Activated CD8-positive, alpha-beta T cell treated with anti-CD3 and anti-CD28 coated beads for 36 hours (primary cell): ENCODE measurements at regions not wholly inside any gene's neighbourhood (a gene's known extent, or its start where the extent isn't known, plus 50 kb on each side); places are given as distances from the start of the nearest gene placed in this dataset.

Source experiments
- ATAC-seq: fragments of 200-7000 bp; cut with Tn5 transposase; one replicate; pipeline ENCODE4 v1.10.0; 2021; ENCODE audit warnings: mild to moderate bottlenecking, moderate library complexity
- CTCF ChIA-PET: fragments of 350-600 bp; sonication (Branson Sonifier 250); formaldehyde crosslinking; loops from one replicate; lab custom pipeline; 2021; ENCODE audit warnings: antibody characterized with exemption; lab: Charles Lee
- POLR2A ChIA-PET: fragments of 350-600 bp; sonication (Branson Sonifier 250); formaldehyde crosslinking; loops from one replicate; lab custom pipeline; 2021; ENCODE audit warnings: antibody characterized with exemption; lab: Charles Lee
- DNase-seq: peaks from one replicate; pipeline ENCODE4 v3.0.0-alpha.2; 2020
- H3K27ac Mint-ChIP-seq: one replicate; pipeline ENCODE4 v1.8.0; 2021; ENCODE audit warnings: mild to moderate bottlenecking, mixed read lengths
- H3K27me3 Mint-ChIP-seq: one replicate; pipeline ENCODE4 v1.8.0; 2021; ENCODE audit warnings: mixed read lengths
- H3K36me3 Mint-ChIP-seq: one replicate; pipeline ENCODE4 v1.8.0; 2021; ENCODE audit warnings: low read depth, mixed read lengths
- H3K4me1 Mint-ChIP-seq: one replicate; pipeline ENCODE4 v1.8.0; 2021; ENCODE audit warnings: low read depth, mixed read lengths
- H3K4me3 Mint-ChIP-seq: one replicate; pipeline ENCODE4 v1.8.0; 2021; ENCODE audit warnings: mild to moderate bottlenecking, moderate library complexity, mixed read lengths
- H3K9me3 Mint-ChIP-seq: one replicate; pipeline ENCODE4 v1.8.0; 2021; ENCODE audit warnings: mixed read lengths
- intact Hi-C: fragments of 100-400 bp; cut with micrococcal nuclease; formaldehyde crosslinking; loops from one replicate; pipeline ENCODE4 v1.10.0; 2022
- TF ChIP-seq, protein P1 (sequence below): fragments of 200-600 bp; IDR thresholded peaks from one replicate; pipeline ENCODE4 v1.8.0; 2022; ENCODE audit warnings: antibody characterized with exemption, mild to moderate bottlenecking

DNA sequence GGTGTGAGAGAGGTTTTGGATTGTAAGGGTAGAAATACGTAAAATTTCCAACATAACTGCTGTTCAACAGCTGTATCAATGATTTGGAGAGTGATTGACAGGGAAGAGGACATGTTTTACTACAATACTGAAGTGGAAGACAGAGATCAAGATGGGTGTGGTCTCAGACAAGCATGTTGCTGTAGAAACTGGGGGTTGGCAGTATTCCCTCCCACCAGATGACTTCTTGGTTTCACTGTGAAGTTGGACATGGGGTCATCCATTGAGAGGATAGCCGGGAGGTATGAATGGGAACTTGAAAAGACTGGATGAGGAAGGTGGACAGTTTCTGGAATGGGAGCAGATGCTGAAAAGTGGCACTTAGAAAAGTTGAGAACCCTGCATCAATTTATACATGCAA lies 95.3 kb upstream of the HDAC9 start:
- intact Hi-C loops, result no loop called here
- POLR2A ChIA-PET, result no interaction called here
- no peaks in the 10 kb centered on the region for H3K4me1 Mint-ChIP-seq
- H3K36me3 Mint-ChIP-seq, result no peaks in the 10 kb centered on the region
- TF ChIP-seq, protein P1, sequence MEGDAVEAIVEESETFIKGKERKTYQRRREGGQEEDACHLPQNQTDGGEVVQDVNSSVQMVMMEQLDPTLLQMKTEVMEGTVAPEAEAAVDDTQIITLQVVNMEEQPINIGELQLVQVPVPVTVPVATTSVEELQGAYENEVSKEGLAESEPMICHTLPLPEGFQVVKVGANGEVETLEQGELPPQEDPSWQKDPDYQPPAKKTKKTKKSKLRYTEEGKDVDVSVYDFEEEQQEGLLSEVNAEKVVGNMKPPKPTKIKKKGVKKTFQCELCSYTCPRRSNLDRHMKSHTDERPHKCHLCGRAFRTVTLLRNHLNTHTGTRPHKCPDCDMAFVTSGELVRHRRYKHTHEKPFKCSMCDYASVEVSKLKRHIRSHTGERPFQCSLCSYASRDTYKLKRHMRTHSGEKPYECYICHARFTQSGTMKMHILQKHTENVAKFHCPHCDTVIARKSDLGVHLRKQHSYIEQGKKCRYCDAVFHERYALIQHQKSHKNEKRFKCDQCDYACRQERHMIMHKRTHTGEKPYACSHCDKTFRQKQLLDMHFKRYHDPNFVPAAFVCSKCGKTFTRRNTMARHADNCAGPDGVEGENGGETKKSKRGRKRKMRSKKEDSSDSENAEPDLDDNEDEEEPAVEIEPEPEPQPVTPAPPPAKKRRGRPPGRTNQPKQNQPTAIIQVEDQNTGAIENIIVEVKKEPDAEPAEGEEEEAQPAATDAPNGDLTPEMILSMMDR, result no peak
- H3K4me3 Mint-ChIP-seq, result no peak overlapping the region
- ATAC-seq (no peak), DNase-seq (no peak)
- no peak overlapping the region for H3K27ac Mint-ChIP-seq
- no peaks in the 10 kb centered on the region for H3K27me3 Mint-ChIP-seq
- CTCF ChIA-PET, result interaction anchor here (0.8 kb wide), 1 partner anchor 47 kb away, joined by 3 read pairs; no protein-coding TSS in a partner anchor
- H3K9me3 Mint-ChIP-seq, result no peaks in the 10 kb centered on the region

DNA sequence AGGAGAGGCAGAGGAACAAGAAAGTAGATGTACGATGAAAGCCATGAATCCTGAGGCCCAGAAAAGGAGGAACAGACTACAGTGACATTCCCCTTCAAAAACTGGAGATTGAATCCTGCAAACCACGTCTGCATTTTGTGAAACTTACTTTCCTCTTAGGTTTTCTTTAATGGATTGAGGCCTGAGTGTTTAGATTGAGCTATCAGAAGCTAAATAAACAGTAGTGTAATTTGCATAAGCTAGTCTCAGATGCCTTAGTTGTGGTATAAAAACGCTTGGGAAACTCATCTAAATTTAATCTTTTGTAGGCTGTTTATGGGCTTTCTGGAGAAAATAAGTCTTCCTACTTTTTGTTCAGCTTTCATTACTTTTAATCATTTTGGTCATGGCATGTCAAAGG lies 94.8 kb upstream of the HDAC9 start:
- no peaks in the 10 kb centered on the region for H3K36me3 Mint-ChIP-seq

GRCh38 chr7:18401757-18402156 lies 93.8 kb upstream of the HDAC9 start:
- Mint-ChIP-seq H3K9me3 (no peaks in the 10 kb centered on the region), H3K27ac (no peak overlapping the region), H3K4me3 (no peak overlapping the region), H3K27me3 (no peaks in the 10 kb centered on the region), H3K4me1 (no peaks in the 10 kb centered on the region), H3K36me3 (no peaks in the 10 kb centered on the region)
- ChIA-PET POLR2A (no interaction called here), CTCF (interaction anchor here (1.0 to 1.3 kb wide), 2 partner anchors 44 to 56 kb away, joined by 3 to 4 read pairs; no protein-coding TSS in a partner anchor)
- intact Hi-C loops, result no loop called here
- DNase-seq (no peak), ATAC-seq (no peak)
- TF ChIP-seq, protein P1, result no peak

More for the DNA sequence above, 94.8 kb upstream of the HDAC9 start:
- intact Hi-C loops, result no loop called here
- CTCF ChIA-PET, result interaction anchor here (1.3 kb wide), 1 partner anchor 43 kb away, joined by 3 read pairs; no protein-coding TSS in a partner anchor
- no peak for DNase-seq
- Mint-ChIP-seq H3K4me3 (no peak overlapping the region), H3K27ac (no peak overlapping the region), H3K4me1 (no peaks in the 10 kb centered on the region), H3K9me3 (no peaks in the 10 kb centered on the region), H3K27me3 (no peaks in the 10 kb centered on the region)
- ATAC-seq, result no peak
- TF ChIP-seq, protein P1, result no peak
- POLR2A ChIA-PET, result no interaction called here

DNA sequence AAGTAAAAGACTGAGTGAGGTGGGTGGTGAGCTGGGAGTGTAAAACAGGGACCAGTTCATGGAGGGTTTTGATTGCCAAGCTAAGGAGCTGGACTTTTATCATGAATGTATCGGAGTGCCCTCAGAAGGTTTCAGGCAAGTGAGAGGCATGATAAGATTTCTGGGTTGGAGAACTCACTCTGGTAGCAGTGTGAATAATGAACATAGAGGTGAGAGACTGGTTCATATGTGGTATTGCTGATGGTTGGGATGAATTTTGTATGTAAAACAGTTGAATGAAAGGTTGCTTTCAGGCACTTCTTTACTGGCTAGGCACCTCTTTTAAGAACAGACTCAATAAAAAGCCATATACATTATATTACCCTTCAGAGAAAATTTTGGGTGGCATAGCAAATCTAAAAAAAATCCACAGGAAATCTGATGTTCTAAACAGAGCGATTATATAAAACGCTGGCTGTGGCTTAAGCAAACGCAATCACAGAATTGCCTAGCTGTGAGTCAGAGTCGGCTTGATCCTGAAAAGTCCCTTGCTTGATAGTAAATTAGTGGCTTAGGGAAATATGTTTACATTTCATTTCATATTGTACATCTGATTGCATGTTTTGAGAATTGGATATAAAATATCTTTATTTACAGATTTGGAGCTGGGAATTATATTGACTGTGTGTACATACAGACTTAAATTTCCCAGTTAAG lies 92.9 kb upstream of the HDAC9 start:
- Mint-ChIP-seq H3K27ac (no peak overlapping the region), H3K4me1 (no peaks in the 10 kb centered on the region), H3K4me3 (no peak overlapping the region), H3K27me3 (no peaks in the 10 kb centered on the region), H3K9me3 (no peaks in the 10 kb centered on the region), H3K36me3 (no peaks in the 10 kb centered on the region)
- DNase-seq (no peak), ATAC-seq (no peak)
- intact Hi-C loops, result no loop called here
- ChIA-PET CTCF (interaction anchor here (1.0 kb wide), 1 partner anchor 57 kb away, joined by 4 read pairs; no protein-coding TSS in a partner anchor), POLR2A (no interaction called here)
- TF ChIP-seq, protein P1, result no peak

DNA sequence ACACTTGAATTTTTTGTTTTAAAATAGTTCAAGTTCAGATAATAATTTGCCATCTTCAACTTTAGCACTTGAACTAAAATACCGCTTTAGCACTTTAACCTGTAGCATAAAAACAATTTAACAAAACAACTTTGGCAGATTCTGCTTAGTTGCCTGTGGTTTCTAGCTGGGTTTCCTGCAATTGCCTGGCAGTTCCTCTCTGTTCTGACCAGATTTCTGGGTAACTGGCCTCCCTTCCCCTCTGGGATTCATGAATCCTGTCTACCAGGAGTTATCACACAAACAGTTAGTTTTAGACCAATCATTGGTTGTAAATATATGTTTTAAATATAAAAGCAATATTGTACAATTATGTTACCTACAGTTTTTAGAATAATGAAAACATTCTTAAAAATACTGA lies 89.8 kb upstream of the HDAC9 start:
- Mint-ChIP-seq H3K9me3 (no peaks in the 10 kb centered on the region), H3K4me1 (no peaks in the 10 kb centered on the region), H3K27ac (no peak overlapping the region), H3K36me3 (no peaks in the 10 kb centered on the region), H3K27me3 (peaks cover 2% of the 10 kb centered on the region), H3K4me3 (no peak overlapping the region)
- DNase-seq (no peak), ATAC-seq (no peak)
- TF ChIP-seq, protein P1, result no peak
- ChIA-PET POLR2A (no interaction called here), CTCF (no interaction called here)
- intact Hi-C loops, result no loop called here
